GM21529 (cell line): ENCODE measurements at regions not wholly inside any gene's neighbourhood (a gene's known extent, or its start where the extent isn't known, plus 50 kb on each side); places are given as distances from the start of the nearest gene placed in this dataset.
A peak's percentile ranks its signal among the peaks of the same experiment; 100 is the strongest.

Experiments
- ATAC-seq: cut with Tn5 transposase; IDR thresholded peaks from one replicate; pipeline ENCODE4 v1.9.1; 2021; ENCODE audit not compliant: unreplicated experiment

DNA sequence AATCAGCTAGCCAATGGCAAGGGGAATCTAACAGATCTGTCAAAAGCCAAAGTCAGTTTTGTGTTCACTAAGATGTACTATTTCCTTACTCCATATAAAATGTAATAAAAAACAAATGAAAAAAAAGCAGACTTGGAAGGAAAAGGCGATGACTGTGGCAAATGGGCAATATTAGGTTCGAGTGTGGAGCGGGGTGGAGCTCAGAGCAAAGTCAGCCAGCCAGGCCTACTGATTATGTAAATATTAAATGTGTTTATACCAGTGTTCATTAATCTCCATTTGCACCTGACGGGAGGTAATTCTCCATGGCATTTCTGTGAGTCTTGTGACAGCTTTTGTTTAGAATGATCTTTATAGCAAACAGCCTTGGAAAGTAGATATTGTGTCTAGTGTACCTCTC is 96.2 kb upstream of the KCNMB2 start:
- no peak for ATAC-seq

DNA sequence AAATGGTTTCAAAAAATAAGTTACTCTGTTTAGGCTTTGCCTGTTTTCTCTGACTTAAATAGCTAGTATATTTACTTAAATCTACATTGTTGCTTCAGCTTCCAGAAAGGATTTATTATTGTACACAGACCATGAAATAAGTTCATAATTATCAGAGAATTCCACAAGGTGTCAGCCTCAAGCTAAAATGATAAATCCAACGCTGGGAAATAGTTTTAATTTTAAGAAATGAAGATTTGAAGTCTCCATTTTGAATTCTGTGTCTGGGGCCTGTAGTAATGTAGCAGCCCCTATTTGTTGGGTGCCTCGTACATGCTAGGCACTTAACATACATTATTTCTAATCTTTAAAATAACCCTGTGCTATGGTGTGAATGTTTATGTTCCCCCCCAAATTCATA is 92.6 kb upstream of the KCNMB2 start:
- ATAC-seq = no peak

GRCh38 chr3:178445139-178445538 is 91.1 kb upstream of the KCNMB2 start:
- no peak for ATAC-seq

GRCh38 chr3:178446059-178446458 is 90.2 kb upstream of the KCNMB2 start:
- no peak for ATAC-seq

DNA sequence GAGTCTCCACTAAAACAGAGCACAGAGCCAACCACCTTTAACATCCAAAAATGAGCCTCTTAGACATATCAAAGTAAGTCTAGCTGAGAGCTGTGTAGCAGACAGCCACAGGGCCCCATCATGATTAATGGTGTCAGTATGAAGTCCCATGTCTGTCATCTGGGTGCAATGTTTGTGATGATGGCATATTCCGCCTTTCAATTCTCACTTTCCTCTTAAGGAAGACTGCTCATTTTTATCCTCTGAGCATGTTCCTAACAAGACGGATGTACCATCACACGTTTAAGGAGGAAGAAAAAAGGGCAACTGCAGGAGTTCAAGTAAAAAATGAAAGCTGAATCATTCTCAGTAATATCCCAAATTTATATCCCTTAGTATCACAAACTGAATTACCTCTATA is 85.8 kb upstream of the KCNMB2 start:
- ATAC-seq = no peak

DNA sequence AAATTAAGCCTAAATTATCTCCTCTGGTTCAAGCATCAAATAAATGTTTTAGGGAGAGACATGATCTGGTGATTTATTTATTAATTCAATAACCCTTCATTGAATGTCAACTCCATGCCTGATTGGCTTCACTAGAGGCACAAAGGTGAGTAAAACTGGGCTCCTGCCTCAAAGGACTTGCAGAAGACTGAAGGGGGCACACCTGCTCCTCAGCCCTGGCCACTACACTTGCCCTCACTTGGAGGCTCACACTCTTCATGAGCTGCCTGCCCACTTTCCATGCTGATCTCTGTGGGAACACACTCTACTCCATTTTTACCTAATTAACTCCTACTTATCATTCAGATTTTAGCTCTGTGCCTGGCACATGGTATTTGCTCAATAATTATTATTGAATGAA is 84.4 kb upstream of the KCNMB2 start:
- ATAC-seq = no peak

DNA sequence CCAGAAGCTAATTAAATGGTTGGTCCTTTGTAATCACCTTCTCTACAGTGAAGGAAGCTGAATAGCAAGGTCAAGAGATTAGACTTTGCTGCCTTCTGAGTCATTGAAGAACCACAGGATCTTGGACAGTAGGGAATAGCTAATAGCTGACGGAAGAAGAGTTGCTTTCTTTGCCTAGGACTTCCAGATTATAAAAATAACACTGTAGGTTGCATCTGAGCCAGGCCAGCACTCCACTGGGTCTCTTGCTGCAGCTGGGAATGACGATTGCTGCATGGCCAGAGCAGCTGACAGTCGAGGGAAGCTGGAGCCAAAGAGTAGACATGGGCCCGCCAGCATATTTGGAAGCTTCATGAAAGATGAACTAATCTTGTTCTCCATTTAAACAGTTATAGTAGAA is 81.5 kb upstream of the KCNMB2 start:
- no peak for ATAC-seq

- no peak for ATAC-seq
Observed at GRCh38 chr3:178455226-178455625, 81.0 kb upstream of the KCNMB2 start.

GRCh38 chr3:178455946-178456345 is 80.3 kb upstream of the KCNMB2 start:
- no peak for ATAC-seq

GRCh38 chr3:178456621-178457285 is 79.5 kb upstream of the KCNMB2 start:
- ATAC-seq = peak; percentile 69

- ATAC-seq = no peak
Observed at GRCh38 chr3:178457511-178457910, 78.7 kb upstream of the KCNMB2 start.

DNA sequence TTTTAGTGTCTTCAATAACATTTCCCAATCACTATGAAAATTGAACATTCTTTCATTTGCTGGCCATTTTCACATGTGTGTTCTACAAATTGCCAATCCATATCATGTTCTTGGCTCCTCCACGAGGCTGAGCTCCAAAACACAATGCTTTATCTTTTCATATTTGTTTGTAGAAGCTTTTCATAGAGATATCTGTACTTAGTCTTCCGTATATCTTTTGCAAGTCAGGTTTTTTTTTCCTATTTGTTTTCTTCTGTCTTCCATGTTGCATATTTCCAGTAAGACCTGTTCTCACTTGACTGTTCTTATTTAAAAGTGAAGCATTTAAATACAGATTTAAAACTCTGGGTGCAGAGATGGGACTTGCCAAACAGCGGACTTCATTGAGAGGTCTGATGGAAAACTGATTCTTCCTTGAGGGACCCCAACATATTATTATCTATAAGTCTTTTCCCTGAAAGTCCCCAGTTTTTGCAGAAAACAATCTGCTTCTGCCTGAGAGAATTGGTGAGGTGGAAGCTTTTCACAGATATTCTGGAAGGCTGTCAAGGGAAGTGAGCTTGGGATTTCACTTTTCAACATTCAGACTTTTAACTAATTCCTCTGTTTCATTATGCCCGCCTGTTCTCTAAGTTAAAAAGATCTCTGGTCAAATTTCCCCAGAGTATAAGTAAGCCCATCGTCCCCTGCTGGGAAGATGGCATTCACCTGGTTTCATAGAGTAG is 77.8 kb upstream of the KCNMB2 start:
- no peak for ATAC-seq

- ATAC-seq = no peak
Observed at GRCh38 chr3:178459038-178459410, 77.2 kb upstream of the KCNMB2 start.

GRCh38 chr3:178465260-178466180 is 70.7 kb upstream of the KCNMB2 start:
- ATAC-seq = peak; percentile 59

DNA sequence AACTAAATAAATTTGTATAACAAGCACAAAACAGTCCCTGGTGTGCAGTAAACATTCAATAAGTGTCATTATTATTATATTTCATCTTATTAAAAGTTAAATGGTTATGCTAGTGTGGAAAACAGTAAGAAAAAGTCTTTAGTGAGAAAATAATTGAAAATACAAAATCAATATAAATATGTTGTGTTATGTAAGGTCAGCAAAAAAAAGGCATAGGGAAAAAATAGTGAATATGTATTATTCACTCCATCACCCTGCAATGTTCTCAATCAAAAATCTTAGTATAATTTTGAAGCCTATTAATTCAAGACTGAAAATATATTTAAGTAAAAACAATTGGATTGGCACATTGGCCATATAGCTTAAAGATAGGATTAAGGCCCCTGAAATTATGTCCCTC is 63.3 kb upstream of the KCNMB2 start:
- no peak for ATAC-seq

- no peak for ATAC-seq
Observed at GRCh38 chr3:178474526-178474925, 61.7 kb upstream of the KCNMB2 start.

DNA sequence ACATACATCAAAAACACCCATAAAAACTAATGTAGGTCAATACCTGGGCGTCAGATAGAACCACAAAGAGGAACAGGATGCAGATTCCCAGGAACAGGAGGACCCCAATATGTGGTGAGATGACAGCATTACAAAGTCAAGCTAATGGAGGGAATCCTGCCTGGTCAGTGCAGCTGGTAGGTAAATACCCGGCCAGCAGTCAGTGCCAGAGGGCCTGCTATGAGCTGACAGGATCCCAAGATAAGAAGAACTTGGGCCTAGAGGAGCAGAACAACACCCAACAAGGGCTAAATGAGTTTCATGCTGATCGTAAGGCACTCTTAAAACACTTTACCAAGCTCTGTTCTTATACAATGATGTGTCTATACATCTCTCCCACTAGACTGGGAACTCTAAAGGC is 61.2 kb upstream of the KCNMB2 start:
- no peak for ATAC-seq

- no peak for ATAC-seq
Observed at GRCh38 chr3:178476886-178477285, 59.4 kb upstream of the KCNMB2 start.

- ATAC-seq = no peak
Observed at GRCh38 chr3:178479446-178479845, 56.8 kb upstream of the KCNMB2 start.

GRCh38 chr3:178479860-178480259 is 56.4 kb upstream of the KCNMB2 start:
- no peak for ATAC-seq

DNA sequence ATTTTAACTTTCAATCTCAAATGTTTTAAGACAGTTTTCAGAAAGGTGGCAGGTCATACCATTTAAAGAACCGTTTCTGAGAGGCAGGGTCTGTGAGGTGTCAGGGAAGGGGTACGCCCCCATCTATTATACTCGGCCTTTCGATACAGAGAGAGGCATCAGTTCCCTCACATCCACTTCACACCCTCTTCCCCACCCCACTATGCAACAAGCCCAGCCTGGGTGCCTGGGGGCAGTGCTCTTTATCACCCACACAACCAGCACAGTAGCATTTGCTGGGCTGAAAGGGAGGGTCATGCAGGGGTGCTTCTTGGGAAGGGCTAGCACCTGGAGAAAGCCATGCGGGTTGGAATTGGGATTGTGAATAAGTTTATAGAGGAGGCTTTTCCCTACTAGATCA is 56.0 kb upstream of the KCNMB2 start:
- peak; percentile 31 for ATAC-seq

GRCh38 chr3:178480795-178481194 is 55.4 kb upstream of the KCNMB2 start:
- ATAC-seq = peak; percentile 100
